ENCODE measurements at regions not wholly inside any gene's neighbourhood (a gene's known extent, or its start where the extent isn't known, plus 50 kb on each side); places are given as distances from the start of the nearest gene placed in this dataset.

GRCh38 chr12:40534828-40535227 lies 157.4 kb upstream of the CNTN1 start:
- H3K9me3 ChIP-seq (ENCODE audit: control insufficient read depth, insufficient read depth, low read length): peaks cover 11% of the 10 kb centered on the region; the same call in 1 of the 2 replicates
- no peak overlapping the region for H3K27ac ChIP-seq (ENCODE audit: low read depth, low read length)
- DNase-seq (ENCODE audit: low read depth, low spot score): no peak
- H3K4me3 ChIP-seq (ENCODE audit: low read depth, low read length): no peak overlapping the region
- CTCF ChIA-PET: no interaction called here
- POLR2A ChIA-PET: no interaction called here
- no peaks in the 10 kb centered on the region for H3K27me3 ChIP-seq (ENCODE audit: control insufficient read depth, insufficient read depth, low read length)
- TF ChIP-seq CTCF (IDR thresholded peaks at IDR 0.05; ENCODE audit: low read depth, low read length): no peak

GRCh38 chr12:40551466-40551865 lies 140.8 kb upstream of the CNTN1 start:
- Histone ChIP-seq H3K27ac (ENCODE audit: low read depth, low read length) (no peak overlapping the region), H3K27me3 (ENCODE audit: control insufficient read depth, insufficient read depth, low read length) (no peaks in the 10 kb centered on the region), H3K9me3 (ENCODE audit: control insufficient read depth, insufficient read depth, low read length) (no peaks in the 10 kb centered on the region), H3K4me3 (ENCODE audit: low read depth, low read length) (no peak overlapping the region)
- ChIA-PET POLR2A (no interaction called here), CTCF (no interaction called here)
- no peak for DNase-seq (ENCODE audit: low read depth, low spot score)
- no peak for TF ChIP-seq CTCF (IDR thresholded peaks at IDR 0.05; ENCODE audit: low read depth, low read length)

GRCh38 chr12:40552868-40553267 lies 139.4 kb upstream of the CNTN1 start:
- CTCF ChIA-PET: no interaction called here
- H3K27me3 ChIP-seq (ENCODE audit: control insufficient read depth, insufficient read depth, low read length): no peaks in the 10 kb centered on the region
- no peak overlapping the region for H3K4me3 ChIP-seq (ENCODE audit: low read depth, low read length)
- POLR2A ChIA-PET: no interaction called here
- DNase-seq (ENCODE audit: low read depth, low spot score): no peak
- TF ChIP-seq CTCF (IDR thresholded peaks at IDR 0.05; ENCODE audit: low read depth, low read length): no peak
- no peaks in the 10 kb centered on the region for H3K9me3 ChIP-seq (ENCODE audit: control insufficient read depth, insufficient read depth, low read length)
- no peak overlapping the region for H3K27ac ChIP-seq (ENCODE audit: low read depth, low read length)

GRCh38 chr12:40557980-40558379 lies 134.3 kb upstream of the CNTN1 start:
- POLR2A ChIA-PET: no interaction called here

DNA sequence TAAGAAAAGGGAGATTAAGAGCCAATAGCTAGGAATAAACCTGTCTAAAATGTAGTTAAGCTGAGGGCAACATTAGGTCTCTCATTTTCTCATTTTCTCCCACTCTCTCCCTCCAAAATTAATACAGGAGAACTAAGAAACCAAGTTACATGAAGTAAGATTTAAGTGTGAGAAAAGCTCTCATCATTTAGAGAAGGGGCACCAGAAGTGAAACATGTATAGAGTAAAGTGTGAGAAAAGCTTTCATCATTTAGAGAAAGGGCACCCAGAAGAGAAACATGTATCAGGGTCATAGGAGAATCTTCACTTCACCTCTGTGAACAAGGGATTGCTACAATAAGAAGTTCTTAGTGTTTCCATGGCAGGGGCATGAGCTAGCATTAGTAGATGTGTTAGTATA lies 132.4 kb upstream of the CNTN1 start:
- ChIA-PET CTCF (no interaction called here), POLR2A (no interaction called here)
- H3K9me3 ChIP-seq (ENCODE audit: control insufficient read depth, insufficient read depth, low read length): 0 out of 2 replicates have a peak, but pooled peaks cover 2% of the 10 kb centered on the region
- H3K27ac ChIP-seq (ENCODE audit: low read depth, low read length): no peak overlapping the region
- no peaks in the 10 kb centered on the region for H3K27me3 ChIP-seq (ENCODE audit: control insufficient read depth, insufficient read depth, low read length)
- no peak for TF ChIP-seq CTCF (IDR thresholded peaks at IDR 0.05; ENCODE audit: low read depth, low read length)
- no peak overlapping the region for H3K4me3 ChIP-seq (ENCODE audit: low read depth, low read length)
- no peak for DNase-seq (ENCODE audit: low read depth, low spot score)

More at GRCh38 chr12:40557980-40558379, 134.3 kb upstream of the CNTN1 start:
- Histone ChIP-seq H3K27ac (ENCODE audit: low read depth, low read length) (no peak overlapping the region), H3K27me3 (ENCODE audit: control insufficient read depth, insufficient read depth, low read length) (no peaks in the 10 kb centered on the region), H3K9me3 (ENCODE audit: control insufficient read depth, insufficient read depth, low read length) (0 out of 2 replicates have a peak, but pooled peaks cover 2% of the 10 kb centered on the region), H3K4me3 (ENCODE audit: low read depth, low read length) (no peak overlapping the region)
- no peak for TF ChIP-seq CTCF (IDR thresholded peaks at IDR 0.05; ENCODE audit: low read depth, low read length)
- DNase-seq (ENCODE audit: low read depth, low spot score): no peak
- CTCF ChIA-PET: no interaction called here
